HG03378 (cell line): ENCODE measurements at regions not wholly inside any gene's neighbourhood (a gene's known extent, or its start where the extent isn't known, plus 50 kb on each side); places are given as distances from the start of the nearest gene placed in this dataset.
A peak's percentile ranks its signal among the peaks of the same experiment; 100 is the strongest.

Experiments
- ATAC-seq: cut with Tn5 transposase; IDR thresholded peaks from one replicate; pipeline ENCODE4 v1.9.1; 2021; ENCODE audit warnings: mild to moderate bottlenecking, moderate library complexity; ENCODE audit not compliant: unreplicated experiment

DNA sequence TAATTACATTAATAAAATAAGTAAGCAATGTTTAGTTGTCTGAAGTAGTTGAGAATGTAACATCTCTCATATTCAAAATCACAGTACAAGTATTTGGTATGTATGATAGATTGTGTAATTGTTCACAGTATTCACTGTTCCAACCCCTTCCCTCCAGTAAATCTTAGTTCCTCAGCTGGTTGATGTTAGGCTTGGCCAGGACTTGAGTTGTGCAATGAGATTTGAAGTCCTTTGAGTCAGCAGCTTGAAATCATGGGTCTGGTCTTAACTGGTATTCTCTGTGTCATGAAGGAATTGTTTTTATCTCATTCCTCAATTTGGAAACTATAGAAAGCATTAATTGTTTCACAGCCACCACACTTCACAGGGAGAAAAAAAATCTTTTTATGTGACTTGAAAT is 477.1 kb downstream of the FSCB start:
- ATAC-seq: no peak

DNA sequence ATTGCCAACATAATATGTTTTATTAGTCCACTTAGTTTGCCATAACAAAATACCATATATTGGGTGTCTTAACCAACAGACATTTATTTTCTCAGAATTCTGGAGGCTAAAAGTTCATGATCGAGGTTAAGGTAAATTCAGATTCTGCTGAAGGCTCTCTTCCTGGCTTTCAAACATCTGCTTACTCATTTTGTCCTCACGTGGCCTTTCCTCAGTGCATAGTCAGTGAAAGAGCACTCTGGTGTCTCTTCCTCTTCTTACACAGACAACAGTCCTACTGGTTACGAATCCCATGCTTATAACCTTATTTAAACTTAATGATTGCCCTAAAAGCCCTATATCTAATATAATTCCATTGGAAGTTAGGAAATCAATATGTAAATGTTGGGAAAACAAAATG is 479.7 kb downstream of the FSCB start:
- ATAC-seq: no peak

DNA sequence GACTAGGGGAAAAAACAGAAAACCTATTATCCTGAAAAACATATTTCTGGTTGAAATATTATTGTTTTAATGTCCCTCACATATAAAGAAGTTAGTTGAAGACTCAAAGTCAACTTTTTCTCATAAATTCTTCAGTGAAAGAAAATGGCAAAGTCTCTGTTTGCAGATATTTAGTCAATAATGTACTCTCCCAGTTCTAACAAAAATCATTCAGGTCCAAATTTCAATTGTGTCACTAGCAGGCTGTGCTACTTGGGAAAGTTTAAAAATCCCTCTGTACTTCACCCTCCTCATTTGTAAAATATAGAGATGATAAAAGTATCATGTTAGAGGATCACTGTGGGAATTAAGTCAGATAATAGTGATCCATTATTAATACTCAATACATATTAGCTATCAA is 496.5 kb downstream of the FSCB start:
- no peak for ATAC-seq

DNA sequence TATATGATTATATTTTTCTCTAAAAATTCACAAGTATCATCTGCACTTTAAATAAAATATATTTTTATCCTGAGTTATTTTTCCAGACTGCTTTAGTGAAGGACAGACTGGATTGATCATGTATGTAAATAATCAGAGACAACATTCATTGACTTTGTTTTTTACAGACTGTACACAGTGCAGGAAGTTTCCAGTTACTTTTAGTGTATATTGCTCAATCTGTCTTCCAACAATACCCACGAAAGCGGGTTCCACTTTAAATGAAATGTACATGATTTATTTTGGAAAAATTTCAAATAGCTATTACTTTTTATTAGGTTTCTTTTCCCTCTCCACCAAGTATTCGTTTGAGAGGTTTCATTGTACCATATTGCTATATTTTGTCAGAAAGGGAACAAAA is 497.0 kb downstream of the FSCB start:
- no peak for ATAC-seq

DNA sequence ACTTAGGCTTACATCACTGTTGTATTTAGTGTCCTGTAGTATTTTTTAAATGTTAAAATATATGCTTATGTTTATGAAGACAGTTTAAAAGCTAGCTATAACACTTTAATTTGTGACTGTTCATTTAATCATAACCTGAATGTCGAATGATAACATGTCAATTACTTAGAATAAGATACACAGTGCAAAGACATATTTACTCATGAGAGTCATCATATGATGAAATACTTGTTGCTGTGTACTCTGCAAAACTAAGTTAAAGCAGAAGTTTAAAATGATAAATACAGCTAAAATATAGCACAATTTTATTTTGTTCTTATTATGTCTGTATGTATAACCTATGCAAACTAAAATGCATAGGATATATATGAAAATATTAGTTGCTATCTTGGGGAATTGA is 497.4 kb downstream of the FSCB start:
- no peak for ATAC-seq

DNA sequence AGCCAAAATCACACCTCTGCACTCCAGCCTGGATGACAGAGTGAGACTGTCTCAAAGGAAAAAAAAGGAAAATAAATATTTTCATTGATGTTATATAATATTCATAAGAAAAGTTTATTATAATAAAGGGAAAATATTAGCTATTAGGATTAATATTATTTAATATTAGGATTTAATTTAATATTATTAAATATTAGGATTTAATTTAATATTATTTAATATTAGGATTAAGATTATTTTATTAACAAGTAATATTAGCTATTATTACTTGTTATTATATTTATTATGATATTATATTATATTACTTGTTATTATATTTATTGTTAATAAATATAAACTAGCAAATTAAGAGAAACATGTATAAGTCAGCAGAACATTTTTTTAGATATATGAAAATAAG is 518.1 kb downstream of the FSCB start:
- no peak for ATAC-seq

DNA sequence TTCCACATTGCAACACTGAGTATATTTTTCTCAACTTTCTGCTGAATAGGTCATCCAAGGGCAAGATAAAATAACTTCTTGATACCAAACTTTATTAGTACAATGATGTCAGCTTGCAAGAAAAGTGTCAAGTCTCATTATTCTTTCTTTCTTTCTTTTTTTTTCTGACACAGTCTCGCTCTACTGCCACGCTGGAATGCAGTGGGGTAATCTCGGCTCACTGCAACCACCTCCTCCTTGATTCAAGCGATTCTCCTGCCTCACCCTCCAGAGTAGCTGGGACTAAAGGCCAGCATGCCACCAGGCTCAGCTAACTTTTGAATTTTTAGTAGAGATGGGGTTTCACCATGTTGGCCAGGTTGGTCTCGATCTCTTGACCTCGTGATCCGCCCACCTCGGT is 523.4 kb downstream of the FSCB start:
- no peak for ATAC-seq

DNA sequence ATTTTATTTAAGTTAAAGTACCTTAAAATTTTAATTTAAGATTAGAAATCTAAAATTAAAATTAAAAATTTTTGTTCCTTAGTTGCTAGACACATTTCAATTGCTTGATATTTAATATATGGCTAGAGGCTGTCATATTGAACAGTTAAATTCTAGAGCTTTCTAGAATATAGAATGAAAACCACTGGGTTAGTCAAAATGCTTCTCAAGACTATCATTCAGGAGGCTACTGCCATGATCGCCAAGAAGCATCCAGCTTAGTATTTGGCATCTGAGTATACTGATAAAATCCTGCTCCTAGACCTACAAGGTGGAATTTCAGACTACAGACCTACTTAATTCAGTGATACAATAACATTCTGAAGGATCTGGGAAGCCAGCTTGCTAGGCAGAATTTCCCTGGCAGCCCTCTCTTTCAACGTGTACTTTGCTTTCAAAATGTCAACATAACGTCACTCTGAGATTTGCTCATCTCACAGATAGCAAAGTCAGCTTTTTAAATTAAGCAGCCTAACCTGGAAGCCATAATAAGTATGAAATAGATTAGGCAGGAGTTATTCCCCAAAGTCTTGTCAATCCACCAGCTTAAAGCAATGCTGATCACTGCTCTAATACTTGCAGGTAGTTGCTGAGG is 525.8 kb downstream of the FSCB start:
- no peak for ATAC-seq

DNA sequence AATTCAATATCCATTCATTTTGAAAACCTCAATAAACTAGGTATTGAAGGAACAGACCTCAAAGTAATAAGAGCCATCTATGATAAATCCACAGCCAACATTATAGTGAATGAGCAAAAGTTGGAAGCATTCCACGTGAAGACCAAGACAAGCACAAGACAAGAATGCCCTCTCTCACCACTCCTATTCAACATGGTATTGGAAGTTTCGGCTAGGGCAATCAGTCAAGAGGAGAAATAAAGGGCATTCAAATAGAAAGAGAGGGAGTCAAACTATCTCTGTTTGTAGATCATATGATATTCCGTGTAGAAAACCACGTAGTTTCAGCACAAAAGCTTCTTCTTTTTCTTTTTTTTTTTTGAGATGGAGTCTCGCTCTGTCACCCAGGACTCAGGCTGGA is 550.3 kb downstream of the FSCB start:
- ATAC-seq: no peak

DNA sequence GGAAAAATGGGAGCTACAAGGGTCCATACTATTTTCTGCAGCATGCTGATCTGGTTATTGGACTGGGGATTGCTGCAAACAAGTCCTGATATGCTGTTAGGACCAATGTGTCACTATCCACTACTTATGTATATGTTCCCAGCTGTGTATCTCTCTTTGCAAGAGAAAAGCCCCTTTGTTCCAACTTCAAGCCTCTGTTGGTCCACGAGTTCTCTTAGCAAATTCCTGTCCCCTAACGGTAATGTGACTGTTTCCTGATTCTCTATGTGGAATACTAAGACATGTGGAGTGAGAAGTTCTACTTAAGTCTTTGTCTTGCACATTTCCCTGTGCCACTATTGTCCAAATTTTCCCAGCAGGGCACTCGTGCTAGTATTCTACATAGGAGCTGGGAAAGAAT is 557.7 kb downstream of the FSCB start:
- no peak for ATAC-seq

DNA sequence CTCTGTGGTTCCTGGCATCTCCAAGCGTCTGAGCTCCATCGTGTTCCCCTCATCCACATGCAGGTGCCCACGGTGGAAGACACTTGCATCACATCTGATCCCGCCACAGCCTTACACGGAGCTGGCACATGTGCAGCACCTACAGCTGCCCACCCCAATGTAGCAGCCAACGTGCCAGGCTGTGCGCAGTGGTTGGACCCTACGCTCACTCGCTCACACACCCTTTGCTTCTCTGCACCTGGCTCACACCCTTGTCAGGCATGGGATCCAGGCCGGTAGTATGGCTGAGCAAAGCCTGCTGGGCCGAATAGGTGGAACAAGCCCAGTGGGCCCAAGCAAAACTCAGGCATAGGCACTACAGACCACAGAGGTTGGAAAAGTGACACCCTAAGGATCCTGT is 567.2 kb downstream of the FSCB start:
- no peak for ATAC-seq

DNA sequence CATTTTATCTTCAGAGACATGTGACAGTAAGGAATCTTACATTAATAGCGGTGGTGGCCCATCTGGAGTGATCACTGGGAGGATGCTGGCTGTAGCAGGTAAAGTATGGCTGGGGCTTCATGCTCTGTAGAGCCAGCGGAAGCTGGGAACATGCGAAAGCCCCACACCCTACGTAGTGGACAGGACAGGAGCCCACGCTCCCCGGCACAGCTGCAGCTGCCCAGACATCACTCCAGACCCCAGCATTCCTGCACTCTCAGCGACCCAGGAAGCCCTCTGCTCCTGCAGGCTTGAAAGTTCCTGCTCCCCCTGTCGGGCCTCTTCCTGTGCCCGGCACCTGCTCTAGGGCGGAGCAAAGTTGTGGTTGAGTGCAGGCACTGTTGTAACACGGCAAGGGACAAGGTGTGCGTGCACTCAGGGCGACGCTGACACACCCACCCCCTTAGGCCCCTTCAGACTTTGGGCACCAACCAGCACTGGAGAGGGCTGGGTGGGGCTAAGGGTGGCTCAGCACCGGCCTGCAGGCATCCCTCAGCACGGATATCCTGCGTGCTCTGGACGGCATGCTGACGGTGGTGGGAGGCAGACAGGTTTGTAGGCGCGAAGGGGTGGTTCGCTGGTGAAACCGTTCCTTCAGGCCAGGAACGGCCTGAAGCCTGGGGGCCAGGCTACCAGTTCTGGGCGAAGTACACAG is 568.3 kb downstream of the FSCB start:
- ATAC-seq: no peak

DNA sequence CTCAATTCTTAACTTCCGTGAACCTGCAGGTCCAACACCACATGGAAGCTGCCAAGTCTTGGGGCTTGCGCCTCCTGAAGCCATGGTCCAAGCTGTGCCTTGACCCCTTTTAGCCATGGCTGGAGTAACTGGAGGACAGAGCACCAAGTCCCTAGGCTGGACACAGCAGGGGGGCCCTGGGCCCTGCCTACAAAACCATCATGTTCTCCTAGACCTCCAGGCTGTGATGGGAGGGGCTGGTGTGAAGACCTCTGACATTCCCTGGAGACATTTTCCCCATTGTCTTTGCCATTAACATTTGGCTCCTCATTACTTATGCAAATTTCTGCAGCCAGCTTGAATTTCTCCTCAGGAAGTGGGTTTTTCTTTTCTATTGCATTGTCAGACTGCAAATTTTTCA is 570.1 kb downstream of the FSCB start:
- ATAC-seq: no peak

DNA sequence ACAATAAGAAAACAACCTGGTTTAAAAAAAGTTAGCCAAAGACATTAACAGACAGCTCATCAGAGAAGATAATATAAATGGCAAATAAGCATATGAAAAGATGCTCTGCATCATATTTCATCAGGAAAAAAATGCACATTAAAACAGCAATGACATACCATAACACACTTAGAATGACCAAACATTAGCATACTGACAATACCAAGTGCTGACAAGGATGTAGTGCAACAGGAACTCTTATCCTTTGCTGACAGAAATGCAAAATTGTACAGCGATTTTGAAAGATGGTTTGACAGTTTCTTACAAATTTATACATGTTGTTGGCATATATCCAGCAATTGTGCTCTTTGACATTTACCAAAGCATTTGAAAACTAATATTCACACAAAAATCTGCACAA is 573.0 kb downstream of the FSCB start:
- ATAC-seq: no peak

DNA sequence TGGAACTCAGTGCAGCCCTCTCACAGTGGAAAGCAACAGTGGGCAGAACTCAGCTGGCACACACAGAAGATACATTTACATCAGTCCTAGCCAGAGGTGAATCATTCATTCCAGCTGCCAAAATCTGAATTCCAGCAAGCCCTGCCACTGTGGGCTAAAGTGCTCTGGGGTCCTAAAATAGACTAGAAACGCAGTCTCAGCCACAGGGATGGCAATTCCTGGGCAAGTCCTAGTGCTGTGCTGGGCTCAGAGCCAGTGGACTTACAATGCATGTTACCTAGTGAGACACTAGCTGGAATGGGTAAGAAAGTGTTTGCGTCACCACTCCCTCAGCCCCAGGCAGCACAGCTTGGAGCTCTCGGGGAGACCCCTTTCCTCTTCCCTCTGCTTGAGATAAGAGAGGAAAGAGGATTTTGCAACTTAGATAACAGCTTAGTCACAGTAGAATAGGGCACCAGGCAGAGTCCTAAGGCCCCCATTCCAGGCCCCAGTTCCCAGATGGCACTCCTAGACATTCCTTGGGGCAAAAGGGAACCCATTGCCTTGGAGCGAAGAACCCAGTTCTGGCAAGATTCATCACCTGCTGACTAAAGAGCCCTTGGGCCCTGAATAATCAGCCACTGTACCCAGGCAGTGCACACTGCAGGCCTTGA is 592.9 kb downstream of the FSCB start:
- no peak for ATAC-seq

DNA sequence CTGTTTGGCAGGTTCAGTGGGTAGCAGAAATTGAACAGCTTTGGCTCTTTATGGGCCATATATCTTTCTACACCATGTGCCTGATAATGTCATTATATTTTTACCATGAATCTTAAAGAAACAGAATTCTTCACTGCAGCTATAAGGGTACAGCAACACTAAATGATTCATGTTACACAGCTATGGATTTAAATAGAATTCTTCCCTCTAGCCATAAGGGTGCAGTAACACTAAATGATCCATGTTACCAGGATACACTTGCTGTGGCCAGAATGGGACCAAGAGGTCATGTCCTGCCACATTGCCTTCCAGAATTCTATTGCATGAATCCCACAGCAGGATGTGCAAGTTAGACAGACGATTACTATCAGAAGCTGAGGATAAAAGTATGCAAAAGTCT is 603.9 kb downstream of the FSCB start:
- ATAC-seq: no peak

DNA sequence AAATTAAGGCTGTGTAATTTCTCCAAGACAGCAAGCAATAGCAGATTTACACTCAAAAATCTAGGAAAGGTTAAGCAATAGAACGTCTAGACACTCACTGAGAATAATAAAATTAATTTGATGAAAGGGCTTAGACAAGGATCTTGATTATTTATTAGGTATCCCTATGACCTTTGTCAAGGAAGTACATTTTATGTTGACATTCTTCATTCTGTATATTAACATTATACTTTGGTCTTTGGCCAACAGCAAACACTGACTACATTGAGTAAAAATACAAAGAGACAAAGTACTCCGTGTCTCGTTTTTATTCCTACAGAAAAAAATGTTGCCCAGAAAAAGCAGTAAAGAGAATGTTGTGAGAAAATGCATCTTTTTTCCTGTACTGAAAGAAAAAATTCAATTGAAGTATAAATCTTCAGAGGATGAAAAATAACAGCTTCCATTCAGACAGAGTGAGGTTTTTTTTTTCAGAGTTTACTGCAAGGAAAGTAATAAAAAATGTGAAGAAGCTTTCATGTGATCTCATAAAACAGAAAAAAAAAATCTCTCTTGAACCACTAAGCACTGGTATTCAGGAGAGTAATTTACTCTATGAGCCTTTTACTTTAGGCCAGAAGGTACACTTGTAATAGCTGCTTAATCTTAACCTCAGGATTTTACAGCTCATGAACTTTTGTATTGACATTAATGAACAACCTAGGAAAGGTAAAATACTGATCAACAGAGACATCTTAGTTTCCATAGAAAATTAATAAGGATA is 605.0 kb downstream of the FSCB start:
- no peak for ATAC-seq

DNA sequence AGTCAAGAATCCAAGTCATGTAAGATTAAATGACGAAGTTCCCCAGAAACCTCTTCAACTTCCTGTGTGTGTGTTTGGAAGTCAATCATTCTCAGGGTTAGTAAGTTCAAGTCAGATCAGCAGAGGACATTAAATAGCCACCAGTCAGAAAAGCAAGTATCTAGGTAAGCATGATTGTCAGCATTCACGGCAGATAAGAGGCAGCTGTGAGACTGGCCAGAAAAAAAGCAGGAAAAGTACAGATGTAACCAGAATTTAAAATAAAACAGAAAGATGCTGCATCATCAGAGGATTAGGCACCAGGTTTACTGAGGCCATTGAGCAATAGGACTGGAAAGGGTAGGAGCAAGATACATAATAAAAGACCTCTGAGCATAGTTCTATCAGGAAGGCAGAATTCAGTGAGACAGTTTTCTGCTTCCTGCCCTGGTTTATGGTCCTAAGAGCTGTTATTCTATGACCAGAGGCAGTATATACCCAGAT is 606.9 kb downstream of the FSCB start:
- ATAC-seq: no peak

DNA sequence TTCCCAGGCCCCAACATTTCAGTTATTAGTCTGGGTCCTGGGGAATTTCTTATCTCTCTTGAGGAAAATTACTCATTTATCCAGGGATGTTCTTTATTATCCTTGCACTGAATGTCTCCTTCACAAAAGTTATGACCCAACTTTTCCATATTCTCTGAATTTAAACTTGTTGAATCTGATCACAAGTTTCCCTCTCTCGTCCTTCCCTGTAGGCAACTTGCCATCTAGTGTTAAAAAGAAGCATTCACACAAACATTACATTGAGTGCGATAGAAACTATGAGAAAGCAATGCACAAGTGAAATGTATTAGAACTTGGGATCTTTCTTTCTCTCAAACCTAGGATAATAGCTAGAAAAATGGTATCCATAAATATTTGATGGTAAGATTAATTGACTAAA is 608.4 kb downstream of the FSCB start:
- no peak for ATAC-seq

DNA sequence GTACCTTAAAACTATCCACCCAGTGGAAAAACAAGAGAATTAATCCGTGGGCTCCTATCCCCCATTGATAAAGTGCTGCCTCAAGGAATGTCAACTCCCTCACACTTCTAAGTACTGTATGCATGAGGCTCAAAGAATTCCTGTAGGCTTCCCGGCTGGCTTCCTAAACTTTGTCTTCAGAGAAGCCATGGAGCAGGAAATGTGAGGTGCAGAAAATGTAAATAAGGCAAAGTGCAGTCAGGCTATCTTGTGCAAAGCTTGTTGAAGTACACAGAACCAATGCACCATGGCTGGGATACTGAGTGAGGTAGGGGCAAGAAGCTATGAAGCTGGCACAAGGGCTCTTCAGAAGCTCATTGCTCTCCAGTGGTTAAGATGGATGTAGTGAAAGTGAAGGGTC is 611.0 kb downstream of the FSCB start:
- ATAC-seq: no peak

DNA sequence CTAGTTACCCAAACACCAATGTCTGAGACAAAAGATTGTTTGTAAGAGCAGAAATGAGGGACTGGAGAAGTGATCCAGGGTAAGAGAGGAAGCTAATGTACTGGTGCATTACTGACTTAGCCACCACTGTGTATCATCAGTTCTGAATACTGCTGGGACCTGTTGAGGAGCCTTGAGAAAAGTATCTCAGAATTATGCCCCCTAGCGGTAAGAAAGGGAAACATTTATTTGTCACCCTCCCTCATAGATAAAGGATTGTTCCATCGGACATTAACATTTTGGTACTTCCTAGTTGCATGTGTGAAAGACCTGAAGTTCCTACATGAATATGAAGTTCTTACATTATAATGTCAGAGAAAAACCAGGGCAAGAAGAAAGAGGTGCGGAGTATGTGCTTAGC is 612.5 kb downstream of the FSCB start:
- ATAC-seq: peak; percentile 82

DNA sequence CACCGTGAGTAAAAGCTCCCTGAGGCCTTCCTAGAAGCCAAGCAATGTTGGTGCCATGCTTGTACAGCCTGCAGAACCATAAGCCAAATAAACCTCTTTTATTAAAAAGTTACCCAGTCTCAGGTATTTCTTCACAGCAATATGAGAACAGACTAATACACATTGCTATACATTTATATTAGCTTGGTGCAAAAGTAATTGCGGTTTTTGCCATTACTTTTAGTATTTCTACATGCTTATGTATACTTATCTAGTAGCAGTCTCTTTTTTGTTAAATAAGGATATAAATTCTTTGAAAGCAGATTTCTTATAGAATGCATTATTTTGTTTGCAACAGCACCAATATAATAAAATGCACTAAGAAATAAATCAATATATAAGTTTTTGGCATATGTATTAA is 619.6 kb downstream of the FSCB start:
- ATAC-seq: no peak
